Hepatocyte (in vitro differentiated cells): ENCODE measurements at regions not wholly inside any gene's neighbourhood (a gene's known extent, or its start where the extent isn't known, plus 50 kb on each side); places are given as distances from the start of the nearest gene placed in this dataset.

Experiments used
- DNase-seq: peaks from one replicate; pipeline ENCODE4 v3.0.0-alpha.2; 2016; ENCODE audit warnings: low spot score
- H2AFZ ChIP-seq: fragments of 200-600 bp; sonication (generic); 2 replicates; pipeline ENCODE4 v1.6.0; 2016; ENCODE audit warnings: antibody characterized with exemption, mild to moderate bottlenecking
- H3K27ac ChIP-seq: fragments of 200-600 bp; sonication (generic); 2 replicates; pipeline ENCODE4 v1.5.1; 2016; ENCODE audit warnings: mild to moderate bottlenecking
- H3K27me3 ChIP-seq: fragments of 200-600 bp; sonication (generic); 2 replicates; pipeline ENCODE4 v1.6.1; 2016
- H3K36me3 ChIP-seq: fragments of 200-600 bp; sonication (generic); replicated peaks from 2 replicates; pipeline ENCODE4 v1.5.1; 2016; ENCODE audit warnings: low read depth; ENCODE audit not compliant: insufficient read depth
- H3K4me1 ChIP-seq: fragments of 200-600 bp; sonication (generic); 2 replicates; pipeline ENCODE4 v1.5.1; 2016; ENCODE audit warnings: mild to moderate bottlenecking, moderate library complexity; ENCODE audit not compliant: insufficient read depth
- H3K4me2 ChIP-seq: fragments of 200-600 bp; sonication (generic); 2 replicates; pipeline ENCODE4 v1.6.0; 2016
- H3K4me3 ChIP-seq: fragments of 200-600 bp; sonication (generic); 2 replicates; pipeline ENCODE4 v1.5.1; 2016; ENCODE audit warnings: mild to moderate bottlenecking
- H3K79me2 ChIP-seq: fragments of 200-600 bp; sonication (generic); 2 replicates; pipeline ENCODE4 v1.6.0; 2017; ENCODE audit warnings: mild to moderate bottlenecking
- H3K9me2 ChIP-seq: fragments of 200-600 bp; sonication (generic); replicated peaks from 2 replicates; pipeline ENCODE4 v1.6.0; 2017; ENCODE audit warnings: mild to moderate bottlenecking; ENCODE audit not compliant: insufficient read depth
- H3K9me3 ChIP-seq: fragments of 200-600 bp; sonication (generic); 2 replicates; pipeline ENCODE4 v1.5.1; 2016; ENCODE audit warnings: low read depth, mild to moderate bottlenecking
- H4K20me1 ChIP-seq: fragments of 200-600 bp; sonication (generic); 2 replicates; pipeline ENCODE4 v1.6.0; 2016; ENCODE audit warnings: mild to moderate bottlenecking; ENCODE audit not compliant: insufficient read depth, poor library complexity, severe bottlenecking
- CTCF ChIP-seq: fragments of 200-600 bp; sonication (generic); IDR thresholded peaks from 2 replicates; pipeline ENCODE4 v1.5.1; 2016; ENCODE audit warnings: antibody characterized with exemption, mild to moderate bottlenecking; ENCODE audit not compliant: poor library complexity
- EZH2 ChIP-seq: fragments of 200-600 bp; sonication (generic); IDR thresholded peaks from 2 replicates; pipeline ENCODE4 v1.6.1; 2016; ENCODE audit warnings: antibody characterized with exemption, mild to moderate bottlenecking, borderline replicate concordance
- EZH2phosphoT487 ChIP-seq: fragments of 200-600 bp; sonication (generic); IDR thresholded peaks from one replicate; pipeline ENCODE4 v1.6.1; 2018; ENCODE audit warnings: antibody characterized with exemption, mild to moderate bottlenecking, low read depth, moderate library complexity; ENCODE audit not compliant: unreplicated experiment, severe bottlenecking
- WGBS: methylation state at CpG from one replicate; pipeline ENCODE4 v1.1.6; 2016; ENCODE audit warnings: low lambda C conversion rate; ENCODE audit errors: missing lambda C conversion rate; 5-methylcytosine and 5-hydroxymethylcytosine counted together

- no peaks in the 10 kb centered on the region for H3K4me1 ChIP-seq
- TF ChIP-seq EZH2 (no peak), CTCF (no peak), EZH2phosphoT487 (no peak)
Observed at GRCh38 chr13:57224414-57224813, 57.4 kb downstream of the PRR20E start.

GRCh38 chr13:57250472-57250871, 83.5 kb downstream of the PRR20E start:
- H3K9me3 ChIP-seq, result no peaks in the 10 kb centered on the region
- H3K4me2 ChIP-seq, result no peak overlapping the region
- H3K27me3 ChIP-seq, result no peaks in the 10 kb centered on the region
- WGBS, result 96% methylated on average over 2 of the region's 2 CpGs
- no peaks in the 10 kb centered on the region for H3K9me2 ChIP-seq
- H3K36me3 ChIP-seq, result no peaks in the 10 kb centered on the region
- no peaks in the 10 kb centered on the region for H3K4me1 ChIP-seq
- no peaks in the 10 kb centered on the region for H3K79me2 ChIP-seq
- no peak overlapping the region for H3K27ac ChIP-seq
- H2AFZ ChIP-seq, result no peak overlapping the region
- no peaks in the 10 kb centered on the region for H4K20me1 ChIP-seq
- TF ChIP-seq EZH2phosphoT487, result no peak
- TF ChIP-seq CTCF, result no peak
- no peak for TF ChIP-seq EZH2
- H3K4me3 ChIP-seq, result no peak overlapping the region
- DNase-seq, result no peak

More at GRCh38 chr13:57224414-57224813, 57.4 kb downstream of the PRR20E start:
- Histone ChIP-seq H3K4me3 (no peak overlapping the region), H3K79me2 (no peaks in the 10 kb centered on the region), H2AFZ (no peak overlapping the region), H3K36me3 (no peaks in the 10 kb centered on the region), H3K9me2 (no peaks in the 10 kb centered on the region), H3K27ac (no peak overlapping the region), H3K4me2 (no peak overlapping the region), H3K9me3 (no peaks in the 10 kb centered on the region), H4K20me1 (no peaks in the 10 kb centered on the region), H3K27me3 (no peaks in the 10 kb centered on the region)
- WGBS, result 90% methylated on average over 5 of the region's 5 CpGs
- DNase-seq, result no peak

GRCh38 chr13:57253551-57253950, 86.6 kb downstream of the PRR20E start:
- DNase-seq, result no peak
- TF ChIP-seq EZH2 (no peak), CTCF (no peak), EZH2phosphoT487 (no peak)
- no peaks in the 10 kb centered on the region for H3K4me1 ChIP-seq
- H2AFZ ChIP-seq, result no peak overlapping the region
- no peaks in the 10 kb centered on the region for H3K9me2 ChIP-seq
- WGBS, result 95% methylated on average over 2 of the region's 2 CpGs
- no peaks in the 10 kb centered on the region for H4K20me1 ChIP-seq
- H3K9me3 ChIP-seq, result no peaks in the 10 kb centered on the region
- no peak overlapping the region for H3K27ac ChIP-seq
- no peak overlapping the region for H3K4me3 ChIP-seq
- no peaks in the 10 kb centered on the region for H3K36me3 ChIP-seq
- no peaks in the 10 kb centered on the region for H3K27me3 ChIP-seq
- H3K79me2 ChIP-seq, result no peaks in the 10 kb centered on the region
- no peak overlapping the region for H3K4me2 ChIP-seq

- Histone ChIP-seq H3K4me2 (no peak overlapping the region), H3K9me3 (no peaks in the 10 kb centered on the region), H3K9me2 (no peaks in the 10 kb centered on the region), H2AFZ (no peak overlapping the region), H3K36me3 (no peaks in the 10 kb centered on the region), H3K4me3 (no peak overlapping the region), H3K27me3 (no peaks in the 10 kb centered on the region), H3K27ac (no peak overlapping the region), H3K4me1 (no peaks in the 10 kb centered on the region), H4K20me1 (no peaks in the 10 kb centered on the region), H3K79me2 (no peaks in the 10 kb centered on the region)
- TF ChIP-seq EZH2phosphoT487 (no peak), EZH2 (no peak), CTCF (no peak)
- no peak for DNase-seq
Observed at GRCh38 chr13:57264965-57265364, 98.0 kb downstream of the PRR20E start.
